SH-SY5Y (cell line): ENCODE measurements at regions not wholly inside any gene's neighbourhood (a gene's known extent, or its start where the extent isn't known, plus 50 kb on each side); places are given as distances from the start of the nearest gene placed in this dataset.

ENCODE experiments used
- GATA2 ChIP-seq: IDR thresholded peaks from 2 replicates; pipeline ENCODE4 v1.6.1; 2011; ENCODE audit warnings: mild to moderate bottlenecking, low read depth, low read length
- GATA3 ChIP-seq: IDR thresholded peaks from 2 replicates; pipeline ENCODE4 v1.6.1; 2011; ENCODE audit warnings: low read depth, mild to moderate bottlenecking, low read length, moderate library complexity

GRCh38 chr11:23359297-23359696 lies 499.0 kb upstream of the CCDC179 start:
- TF ChIP-seq GATA3 (no peak), GATA2 (no peak)
